HG02588 (cell line): ENCODE measurements at regions not wholly inside any gene's neighbourhood (a gene's known extent, or its start where the extent isn't known, plus 50 kb on each side); places are given as distances from the start of the nearest gene placed in this dataset.
"Not testable (repeated sequence)": the region's sequence is repeated elsewhere in the genome, so short reads cannot be mapped to it uniquely, and the experiment has no call there.

Source experiments
- ATAC-seq: cut with Tn5 transposase; IDR thresholded peaks from one replicate; pipeline ENCODE4 v1.9.1; 2021; ENCODE audit warnings: mild to moderate bottlenecking, moderate library complexity; ENCODE audit not compliant: unreplicated experiment

DNA sequence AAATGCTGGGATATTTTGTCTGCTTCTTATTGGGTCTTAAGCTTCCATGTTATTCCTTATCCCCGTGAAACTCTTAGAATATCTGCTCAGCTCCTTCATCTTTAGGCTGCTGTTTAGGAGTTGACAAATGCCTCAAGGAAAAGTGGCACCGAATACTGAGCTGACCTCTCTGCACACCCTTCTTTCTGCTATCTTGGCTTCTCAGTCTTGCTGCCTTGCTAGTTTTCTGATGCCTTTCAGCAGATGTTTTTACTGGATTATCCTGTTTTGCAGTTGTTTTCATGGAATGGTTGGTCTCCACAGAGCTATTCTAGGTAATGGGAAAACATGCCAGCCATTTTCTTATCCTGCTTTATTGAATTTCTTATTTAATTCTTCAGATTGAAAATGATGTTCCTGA is 86.3 kb downstream of the GYPE start:
- ATAC-seq = no peak

DNA sequence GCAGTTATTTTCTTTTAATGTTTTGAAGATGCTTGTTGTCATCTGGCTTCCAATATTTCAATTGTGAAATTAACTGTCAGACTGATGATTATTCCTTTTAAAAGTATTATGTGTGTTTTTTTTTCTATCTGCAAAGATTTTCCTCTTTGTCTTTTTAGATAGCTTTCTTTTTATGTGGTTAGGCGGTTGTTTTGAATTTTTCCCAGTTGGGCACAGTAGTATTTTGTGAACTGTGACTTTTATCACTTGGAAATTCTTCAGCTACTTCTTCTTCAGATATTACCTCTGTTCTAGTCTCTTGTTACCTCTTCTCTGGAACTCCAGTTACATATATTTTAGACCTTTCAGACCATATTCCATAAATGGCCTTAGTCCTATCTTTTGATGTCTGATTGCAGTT is 87.5 kb downstream of the GYPE start:
- ATAC-seq = not testable (repeated sequence)

GRCh38 chr4:143815375-143815774 is 90.0 kb downstream of the GYPE start:
- ATAC-seq = not testable (repeated sequence)

- not testable (repeated sequence) for ATAC-seq
Observed at GRCh38 chr4:143813431-143814154, 91.8 kb downstream of the GYPE start.

GRCh38 chr4:143791693-143792092 is 91.2 kb upstream of the FREM3 start:
- not testable (repeated sequence) for ATAC-seq

DNA sequence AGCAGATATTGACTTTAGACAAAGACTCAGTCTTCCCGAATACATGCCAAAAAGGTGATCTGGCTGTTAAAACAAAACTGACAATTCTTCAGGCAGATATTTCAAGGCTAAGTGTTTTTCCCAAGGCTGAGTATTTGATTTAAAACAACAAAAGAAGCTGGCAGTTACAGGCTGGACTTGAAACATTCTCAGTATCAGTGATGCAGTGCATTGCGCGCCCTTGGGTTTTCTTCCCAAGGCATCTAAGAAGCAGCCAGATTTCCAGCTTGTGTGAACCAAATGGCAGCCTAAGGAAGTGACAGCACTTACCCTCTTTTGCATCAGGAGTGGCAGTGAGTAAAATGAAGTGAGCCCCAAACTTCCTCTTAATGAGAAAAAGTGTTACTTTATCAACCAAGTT is 90.0 kb upstream of the FREM3 start:
- ATAC-seq = not testable (repeated sequence)

- ATAC-seq = not testable (repeated sequence)
Observed at GRCh38 chr4:143789618-143790017, 89.1 kb upstream of the FREM3 start.

DNA sequence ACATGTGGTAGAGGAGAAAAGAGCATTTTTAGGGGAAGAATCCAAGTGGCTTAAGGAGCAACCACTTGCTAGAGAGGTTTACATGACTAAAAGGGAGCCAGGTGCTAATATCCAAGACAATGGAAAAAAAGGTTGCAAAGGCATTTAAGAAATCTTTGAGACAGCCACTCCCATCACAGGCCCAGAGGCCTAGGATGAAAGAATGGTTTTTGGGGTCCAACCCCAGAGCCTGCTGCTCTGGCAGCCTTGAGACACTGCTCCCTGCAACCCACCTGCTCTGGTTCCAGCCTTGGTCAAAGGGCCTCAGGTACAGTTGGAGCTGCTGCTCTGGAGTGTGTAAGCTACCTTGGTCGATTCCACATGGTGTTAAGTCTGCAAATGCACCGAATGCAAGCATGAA is 84.1 kb upstream of the FREM3 start:
- ATAC-seq = no peak

- no peak for ATAC-seq
Observed at GRCh38 chr4:143782521-143782920, 82.0 kb upstream of the FREM3 start.

DNA sequence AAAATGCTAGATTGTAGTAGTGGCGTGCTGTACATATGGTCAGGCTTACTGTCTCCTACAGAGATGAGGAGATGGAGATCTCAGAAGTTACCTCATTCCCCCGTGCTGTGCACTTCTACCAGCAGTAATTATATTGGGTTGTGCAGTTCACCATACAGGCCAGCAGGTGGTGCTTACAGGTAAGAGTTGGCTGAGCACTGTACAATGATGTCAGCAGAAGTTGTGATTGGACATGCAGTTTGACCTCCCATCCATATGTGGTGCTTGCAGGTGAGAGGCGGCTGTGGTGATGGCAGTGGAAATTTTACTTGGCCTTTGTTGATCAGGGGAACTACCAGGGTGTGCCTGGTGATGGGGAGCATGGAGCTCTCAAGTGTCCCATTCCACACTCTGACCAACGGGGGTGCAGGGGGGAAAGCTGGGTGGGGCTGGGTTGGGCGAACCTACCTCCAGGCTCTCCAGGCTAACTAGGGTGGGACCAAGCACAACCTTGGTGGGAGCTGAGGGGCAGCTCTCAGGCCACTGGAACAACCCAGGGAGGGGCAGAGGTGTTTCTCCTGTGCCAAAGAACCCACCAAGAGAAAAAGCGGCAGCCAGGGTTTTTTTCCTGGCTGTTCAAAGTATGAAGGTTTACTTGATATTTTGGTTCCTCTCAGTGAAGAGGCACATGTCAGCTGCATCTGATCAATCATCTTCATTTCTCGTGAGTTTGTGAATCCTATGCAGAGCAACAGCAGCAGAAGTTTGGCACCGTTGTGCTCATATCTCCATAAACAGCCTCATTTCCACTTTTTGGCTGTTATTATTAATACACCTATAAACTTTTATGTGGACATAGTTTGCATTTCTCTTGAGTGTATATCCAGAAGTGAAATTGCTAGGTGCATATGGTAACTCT is 73.8 kb upstream of the FREM3 start:
- peak; percentile 99 for ATAC-seq

DNA sequence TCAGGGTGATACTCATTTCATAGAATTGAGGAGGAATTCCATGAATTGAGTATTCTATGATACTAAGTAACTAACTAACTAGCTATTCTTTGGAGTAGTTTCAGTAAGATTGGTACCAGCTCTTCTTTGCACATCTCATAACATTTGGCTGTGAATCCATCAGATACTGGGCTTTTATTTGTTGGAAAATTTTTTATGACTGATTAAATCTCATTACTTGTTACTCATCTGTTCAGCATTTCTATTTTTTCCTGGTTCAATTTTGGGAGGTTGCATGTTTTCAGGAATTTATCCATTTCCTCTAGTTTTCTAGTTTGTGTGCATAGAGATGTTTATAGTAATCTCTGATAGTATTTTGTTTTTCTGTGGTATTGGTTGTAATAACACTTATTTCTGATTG is 70.8 kb upstream of the FREM3 start:
- no peak for ATAC-seq

DNA sequence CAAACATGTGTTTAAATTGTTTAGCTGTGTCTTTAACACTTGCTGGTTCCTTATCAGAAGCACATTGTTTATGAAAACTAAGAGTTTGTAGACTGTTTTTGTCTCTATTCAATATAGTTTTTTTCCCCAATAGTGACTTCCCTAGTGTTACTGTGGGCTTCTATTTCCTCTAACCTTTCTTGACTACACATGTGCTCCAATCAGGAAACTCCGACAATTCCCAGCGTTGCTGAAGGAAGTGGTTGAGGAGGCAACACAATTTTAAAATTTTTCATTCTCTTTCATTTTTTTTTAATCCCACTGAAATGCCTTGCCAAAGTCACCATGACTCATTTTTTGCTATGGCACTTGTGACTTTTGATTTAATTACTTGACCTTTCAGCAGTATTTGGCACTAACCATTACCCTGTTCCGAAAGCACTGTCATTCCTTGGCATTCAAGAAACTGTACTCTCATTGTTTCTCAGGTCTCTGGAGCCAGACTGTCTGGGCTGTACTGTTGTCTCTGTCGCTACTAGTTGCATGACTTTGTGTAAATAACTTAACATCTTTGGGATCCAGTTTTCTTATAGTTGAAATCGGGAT is 67.6 kb upstream of the FREM3 start:
- ATAC-seq = no peak

DNA sequence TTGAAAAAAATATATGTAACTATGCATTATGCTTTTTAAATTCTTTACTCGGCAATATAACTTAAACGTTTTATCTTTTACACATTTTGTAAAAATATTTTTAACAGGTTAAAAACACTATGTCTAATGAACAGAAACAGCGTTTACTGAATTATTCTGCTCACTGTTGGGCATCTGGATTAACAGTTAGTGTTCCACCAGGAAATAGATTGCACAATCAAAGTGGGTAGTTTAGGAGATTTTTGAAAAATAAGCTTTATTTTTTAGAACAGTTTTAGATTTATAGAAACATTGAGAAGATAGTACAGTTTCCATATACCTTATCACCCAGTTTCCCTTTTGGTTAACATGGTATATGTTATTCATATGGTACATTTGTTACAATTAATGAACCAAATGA is 63.1 kb upstream of the FREM3 start:
- ATAC-seq = no peak

- ATAC-seq = no peak
Observed at GRCh38 chr4:143762511-143762910, 62.0 kb upstream of the FREM3 start.
